NT2/D1 (cell line): ENCODE measurements at regions not wholly inside any gene's neighbourhood (a gene's known extent, or its start where the extent isn't known, plus 50 kb on each side); places are given as distances from the start of the nearest gene placed in this dataset.

ENCODE experiments used
- SUZ12 ChIP-seq: IDR thresholded peaks from 2 replicates; pipeline ENCODE4 v1.6.1; 2011; ENCODE audit not compliant: insufficient read length, insufficient read depth; ENCODE audit errors: extremely low read depth
- YY1 ChIP-seq: IDR thresholded peaks from 2 replicates; pipeline ENCODE4 v1.6.1; 2011; ENCODE audit not compliant: insufficient read length, insufficient read depth
- ZNF274 ChIP-seq: IDR thresholded peaks from 2 replicates; pipeline ENCODE4 v1.6.1; 2011; ENCODE audit warnings: mild to moderate bottlenecking, low read depth, low read length

- no peak for TF ChIP-seq YY1
- no peak for TF ChIP-seq ZNF274
- no peak for TF ChIP-seq SUZ12
Measured at GRCh38 chr18:51884039-51884438, 456.0 kb upstream of the DCC start.
